NOMO-1 treated with dmso at 0.1 percent for 144 hours (cell line): ENCODE measurements at regions not wholly inside any gene's neighbourhood (a gene's known extent, or its start where the extent isn't known, plus 50 kb on each side); places are given as distances from the start of the nearest gene placed in this dataset.
"Not testable (repeated sequence)": the region's sequence is repeated elsewhere in the genome, so short reads cannot be mapped to it uniquely, and the experiment has no call there.

Experiments used
- DNase-seq: peaks from one replicate; lab custom pipeline; 2025; ENCODE audit not compliant: unreplicated experiment; lab: John Stamatoyannopoulos, UW

- DNase-seq: no peak
Measured at GRCh38 chr4:147096667-147097604, 151.3 kb upstream of the TTC29 start.

DNA sequence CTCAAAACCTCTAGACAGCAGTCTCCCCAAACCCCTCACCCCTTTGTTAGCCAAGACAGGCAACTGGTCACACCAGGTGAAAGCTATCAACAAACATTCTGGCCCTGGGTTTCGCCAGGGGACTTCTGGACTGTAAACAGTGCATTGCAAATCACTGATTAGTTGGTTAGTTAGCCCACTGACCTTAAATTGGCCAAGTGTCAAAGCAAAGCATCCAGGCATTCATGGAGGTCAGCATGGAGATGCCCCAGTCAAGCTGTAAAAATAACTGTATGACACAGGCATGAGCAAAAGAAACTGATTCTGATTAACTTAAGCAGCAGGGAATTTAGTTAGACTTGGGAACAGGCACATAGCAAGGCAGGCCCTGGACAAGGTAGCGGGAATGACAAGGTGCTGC is 156.0 kb upstream of the TTC29 start:
- no peak for DNase-seq

DNA sequence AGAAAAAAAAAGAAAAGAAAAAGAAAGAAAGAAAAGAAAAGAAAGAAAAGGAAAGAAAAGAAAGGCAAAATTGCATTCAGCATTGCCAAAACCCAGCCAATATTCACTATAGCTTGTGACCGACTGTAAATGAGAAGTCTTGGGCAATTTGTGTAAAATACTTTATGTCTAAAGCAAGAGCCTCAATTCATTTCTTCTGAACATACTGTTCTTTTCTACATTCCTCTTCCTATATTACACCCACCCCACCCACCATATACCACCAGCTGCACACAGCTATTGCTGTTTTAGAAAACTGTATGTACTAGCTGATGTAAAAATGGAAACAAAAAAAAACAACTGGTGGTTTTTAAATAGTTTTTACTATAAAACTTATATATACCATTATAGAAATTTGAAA is 156.9 kb upstream of the TTC29 start:
- DNase-seq: no peak

DNA sequence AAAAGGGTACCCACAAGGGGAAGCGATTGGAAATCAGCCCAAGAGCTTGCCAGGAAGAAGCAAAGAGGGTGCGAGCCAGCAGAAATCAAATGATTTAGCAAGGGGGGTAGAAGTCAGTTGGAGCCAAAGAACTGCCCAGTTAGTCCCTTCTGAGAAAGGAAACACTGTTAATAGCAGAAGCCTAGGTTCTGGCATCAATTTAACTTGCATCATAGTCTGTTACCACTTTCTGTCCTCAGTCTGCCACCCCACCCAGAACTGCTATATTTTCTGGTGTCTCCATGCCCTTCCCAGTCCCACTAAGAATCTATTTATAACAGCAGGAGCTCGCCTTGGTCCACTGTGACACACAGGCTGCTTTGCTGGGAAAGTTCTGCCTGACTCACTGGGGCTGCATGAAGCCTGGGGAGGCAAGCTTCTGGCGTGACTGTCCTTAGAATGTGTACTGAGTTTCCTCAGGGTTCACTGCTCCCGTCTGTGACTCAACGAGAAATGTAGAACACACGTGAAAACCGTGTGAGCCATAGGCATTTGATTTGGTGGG is 157.8 kb upstream of the TTC29 start:
- DNase-seq: no peak

- DNase-seq: no peak
Measured at GRCh38 chr4:147104768-147105167, 159.1 kb upstream of the TTC29 start.

DNA sequence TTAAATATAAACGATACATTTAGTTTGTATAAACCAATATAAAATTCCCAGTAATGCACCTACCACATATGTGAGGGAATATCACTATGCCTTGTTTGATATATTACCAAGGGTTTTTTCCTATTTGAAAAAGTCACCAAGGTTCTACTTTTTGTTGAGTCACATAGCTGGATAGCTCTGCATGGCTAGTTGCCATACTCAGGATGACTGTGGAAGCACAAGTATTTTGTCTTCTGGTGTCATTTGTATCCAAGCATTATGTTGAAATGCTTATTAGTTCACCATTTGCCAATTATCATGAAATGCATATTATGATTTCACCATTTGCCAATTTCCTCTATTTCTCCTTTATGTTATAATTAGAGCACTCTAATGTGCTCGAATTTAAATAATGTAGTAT is 162.7 kb upstream of the TTC29 start:
- DNase-seq: no peak

GRCh38 chr4:147109800-147110199 is 164.1 kb upstream of the TTC29 start:
- DNase-seq: no peak

DNA sequence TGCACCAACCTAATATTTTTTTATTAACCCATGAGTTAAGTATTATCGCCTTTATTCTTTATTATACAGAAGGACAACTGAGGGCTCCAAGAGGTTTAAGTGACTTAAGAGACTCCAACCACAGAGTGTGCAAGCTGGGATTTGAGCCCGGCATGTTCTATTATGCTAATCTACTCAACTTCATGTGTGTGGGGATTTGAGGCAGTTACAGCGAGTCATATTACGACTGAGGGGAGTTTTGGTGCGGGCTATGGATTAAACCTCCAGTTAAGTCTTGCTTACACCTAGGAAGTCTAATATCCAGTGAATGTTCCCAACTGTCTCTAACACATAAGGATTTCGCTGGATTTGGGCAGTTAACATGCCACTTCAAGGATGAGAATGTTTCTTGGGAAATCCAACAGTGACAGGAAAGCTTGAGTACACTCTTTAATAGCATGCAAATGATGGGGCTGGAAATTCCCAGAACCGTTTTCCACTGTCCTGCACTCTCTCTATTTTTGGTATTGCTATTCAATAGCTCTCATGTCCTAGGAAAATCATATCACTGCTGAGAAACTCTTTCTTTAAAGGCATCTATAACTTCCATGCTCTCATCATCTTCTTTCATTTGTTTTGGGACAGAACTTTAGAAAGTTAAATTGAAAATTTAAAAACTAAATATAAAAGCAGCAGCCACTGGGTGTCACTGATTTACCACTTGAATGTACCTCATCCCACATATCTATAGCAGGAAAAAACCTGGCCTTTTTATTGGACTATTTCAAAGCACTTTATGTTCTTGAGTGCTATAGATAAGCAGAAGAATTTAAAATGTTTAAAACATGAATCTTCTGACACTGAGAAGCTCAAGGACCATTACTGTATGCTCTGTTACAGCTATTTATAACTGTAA is 165.1 kb upstream of the TTC29 start:
- no peak for DNase-seq

DNA sequence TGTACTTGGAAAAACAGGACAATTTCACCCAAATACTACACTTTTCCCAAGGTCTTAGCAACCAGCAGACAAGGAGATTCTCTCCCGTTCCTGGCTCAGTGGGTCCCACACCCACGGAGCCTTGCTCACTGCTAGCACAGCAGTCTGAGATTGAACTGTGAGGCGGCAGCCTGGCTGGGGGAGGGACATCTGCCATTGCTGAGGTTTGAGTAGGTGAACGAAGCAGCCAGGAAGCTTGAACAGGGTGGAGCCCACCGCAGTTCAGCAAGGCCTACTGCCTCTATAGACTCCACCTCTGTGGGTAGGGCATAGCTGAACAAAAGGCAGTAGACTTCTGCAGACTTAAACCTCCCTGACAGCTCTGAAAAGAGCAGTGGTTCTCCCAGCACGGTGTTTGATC is 166.5 kb upstream of the TTC29 start:
- DNase-seq: not testable (repeated sequence)

DNA sequence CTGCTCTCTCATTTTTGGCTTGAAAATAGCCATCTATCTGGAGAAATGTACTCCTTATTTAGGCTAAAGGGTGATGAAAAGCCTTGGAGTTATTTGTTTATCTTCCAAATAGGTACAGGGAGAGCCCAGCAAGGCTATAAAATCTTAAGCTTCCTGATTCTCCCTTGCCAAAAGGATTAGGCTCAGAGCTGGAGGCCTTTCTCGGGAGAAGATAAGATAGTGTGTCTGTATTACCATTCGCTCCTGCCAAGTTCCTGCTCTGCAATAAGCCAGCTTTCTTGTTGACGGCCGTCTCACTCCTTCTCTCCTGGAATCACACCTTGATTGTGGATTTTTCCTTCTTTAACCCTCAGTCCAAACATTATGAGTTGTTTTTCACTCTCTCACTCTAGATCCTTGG is 171.8 kb upstream of the TTC29 start:
- no peak for DNase-seq

DNA sequence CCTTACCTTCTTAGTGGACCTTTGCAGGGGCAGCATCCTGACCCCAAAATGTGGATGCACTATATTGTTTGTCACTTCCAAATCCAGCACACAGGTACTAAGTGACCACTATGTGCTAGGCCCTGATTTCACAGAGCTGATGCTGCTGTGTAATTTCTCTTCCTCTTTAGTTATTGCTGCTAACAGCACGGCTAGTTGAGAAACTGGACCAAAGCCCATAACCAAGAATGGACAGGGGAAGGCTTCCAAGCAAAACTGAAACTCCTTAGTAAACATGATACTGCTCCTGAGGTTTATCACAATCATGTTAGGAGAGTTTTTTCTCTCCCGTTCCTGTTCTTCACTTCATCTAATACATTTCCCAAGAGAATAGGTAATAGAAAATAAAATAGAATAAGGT is 172.9 kb upstream of the TTC29 start:
- DNase-seq: no peak

GRCh38 chr4:147122685-147123084 is 177.0 kb upstream of the TTC29 start:
- DNase-seq: no peak

DNA sequence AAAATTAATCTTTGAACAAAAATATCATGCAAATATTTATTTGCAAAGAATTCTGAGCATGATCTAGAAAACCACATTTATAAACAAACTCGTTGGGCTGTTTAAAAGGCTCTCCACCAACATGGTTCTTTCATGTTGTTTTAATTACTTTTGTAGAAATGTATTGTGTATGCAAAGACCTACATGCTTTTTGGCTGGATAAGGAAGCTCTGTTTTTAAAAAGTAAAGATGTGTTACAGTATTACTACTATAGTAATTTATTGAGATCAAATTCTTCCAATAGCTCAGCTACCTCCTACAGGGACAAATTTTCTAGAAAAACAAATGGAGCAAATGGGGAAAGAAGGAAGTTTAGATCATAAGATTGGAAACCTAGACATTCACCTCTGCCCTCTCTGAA is 177.5 kb upstream of the TTC29 start:
- no peak for DNase-seq

GRCh38 chr4:147128787-147129186 is 183.1 kb upstream of the TTC29 start:
- no peak for DNase-seq

DNA sequence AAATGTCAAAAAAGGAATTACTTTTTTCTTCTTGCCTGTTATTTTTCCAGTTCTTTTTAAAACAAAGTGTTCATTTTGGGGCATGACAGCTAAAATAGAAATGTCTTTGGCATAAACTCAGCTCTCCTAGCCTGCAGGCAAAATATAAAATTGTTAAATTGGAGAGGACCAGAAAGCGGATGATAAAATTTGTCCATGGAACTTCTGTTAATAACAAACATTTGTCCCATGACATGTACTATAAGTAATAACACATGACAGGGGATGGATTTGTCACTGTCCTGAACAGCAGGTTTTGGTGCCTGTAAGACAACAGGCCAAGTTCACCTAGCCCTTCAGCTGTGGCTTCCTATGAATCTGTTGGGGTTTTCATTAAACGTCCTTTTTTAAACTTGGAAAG is 184.0 kb upstream of the TTC29 start:
- no peak for DNase-seq

DNA sequence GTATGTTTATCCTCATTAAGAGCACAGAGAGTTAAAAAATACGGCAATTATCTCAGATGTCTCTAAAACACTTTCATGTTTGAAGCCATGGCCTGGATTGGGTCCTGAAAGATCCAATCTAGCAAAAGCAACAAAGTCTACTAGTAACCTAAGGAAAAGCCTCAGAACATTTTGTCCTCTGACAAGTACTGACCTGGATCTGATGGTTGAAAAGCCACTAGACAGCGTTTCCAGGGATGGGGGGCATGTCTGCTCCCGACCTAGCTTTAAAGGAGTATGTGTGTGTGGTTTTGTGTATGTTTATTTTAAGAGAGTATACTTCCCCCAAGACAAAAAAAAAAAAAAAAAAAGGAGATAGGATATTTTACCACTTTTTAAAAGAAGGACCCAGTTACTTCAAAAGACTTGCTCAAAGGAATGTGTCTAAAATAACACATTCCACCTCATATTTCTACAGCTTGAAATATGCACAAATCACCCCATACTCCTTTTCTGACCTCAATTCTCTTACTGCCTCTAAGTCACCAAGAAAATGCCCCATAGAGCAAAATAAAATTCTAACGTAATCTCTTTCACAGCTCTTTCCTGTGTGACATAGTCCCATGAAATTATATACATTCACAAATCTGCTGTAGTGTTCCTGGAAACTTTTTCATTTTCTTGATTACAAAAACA is 189.0 kb upstream of the TTC29 start:
- DNase-seq: no peak

DNA sequence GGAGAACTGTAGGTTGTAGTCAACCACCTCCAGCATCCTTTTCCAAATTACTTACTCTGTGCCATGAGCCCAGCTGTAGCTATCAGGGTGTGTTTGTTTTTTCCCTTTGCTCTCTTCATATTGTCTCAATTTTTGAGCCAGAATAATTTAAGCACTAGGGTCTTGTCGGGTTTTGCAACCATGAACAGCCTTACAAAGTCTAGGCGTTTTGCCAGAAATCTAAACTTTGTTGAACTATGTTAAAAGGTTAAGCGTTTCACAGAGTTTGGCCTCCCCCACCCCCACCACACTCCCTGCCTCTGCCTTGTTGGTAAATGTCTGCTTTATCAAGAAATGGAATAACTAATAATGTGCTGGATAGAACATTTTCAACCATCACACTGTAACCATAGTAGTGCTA is 190.6 kb upstream of the TTC29 start:
- no peak for DNase-seq

GRCh38 chr4:147136751-147137150 is 191.1 kb upstream of the TTC29 start:
- no peak for DNase-seq

GRCh38 chr4:147137280-147137679 is 191.6 kb upstream of the TTC29 start:
- DNase-seq: no peak

GRCh38 chr4:147138171-147138570 is 192.5 kb upstream of the TTC29 start:
- no peak for DNase-seq
